K562 (cell line): ENCODE measurements at regions not wholly inside any gene's neighbourhood (a gene's known extent, or its start where the extent isn't known, plus 50 kb on each side); places are given as distances from the start of the nearest gene placed in this dataset.

ENCODE experiments used
- ATAC-seq: fragments of 200-7000 bp; cut with Tn5 transposase; 3 replicates; pipeline ENCODE4 v1.9.1; 2020; ENCODE audit warnings: moderate library complexity
- BruUV-seq: library from RNA; stranded (reverse); fragments of 400-500 nt; replicated peaks from 2 replicates; lab custom pipeline; 2021; lab: Mats Ljungman, UMichigan
- CTCF ChIA-PET: fragments of 300-600 bp; formaldehyde crosslinking; extraction: SDS; loops from one replicate; lab custom pipeline; 2021; ENCODE audit warnings: low intra/inter-chr PET ratio; lab: Yijun Ruan, JAX
- POLR2A ChIA-PET: fragments of 300-600, 350-650 bp; sonication (Branson Sonifier 250); formaldehyde crosslinking; extraction: SDS; loops from one replicate; lab custom pipeline; 2021; ENCODE audit warnings: antibody characterized with exemption, inconsistent platforms; lab: Yijun Ruan, JAX
- DNase-seq, 4 experiments: peaks; one replicate each; pipeline versions ENCODE4 v3.0.0 to v3.0.0-alpha.2; 2011 to 2018; ENCODE audit warnings: low spot score in 3 of 4, mixed read lengths in 3 of 4; ENCODE audit errors: extremely low read depth in 1 of 4
- FAIRE-seq: peaks from 2 replicates; lab custom pipeline; 2011; peaks lifted over from hg19 to GRCh38; lab: Jason Lieb, UNC
- H2AFZ ChIP-seq: 2 replicates; pipeline ENCODE4 v1.6.0; 2011; ENCODE audit warnings: low read depth, low read length, control low read depth, inconsistent platforms
- H3K27ac ChIP-seq: fragments of 200-600 bp; 3 replicates; pipeline ENCODE4 v1.8.0; 2011; ENCODE audit warnings: low read depth, mild to moderate bottlenecking, control low read depth, inconsistent platforms, low read length, moderate library complexity, mixed read lengths; ENCODE audit errors: extremely low read depth
- H3K27me3 ChIP-seq, 2 experiments: fragments of 300-600 bp in 1 of 2; 2 replicates in 1 of 2; 3 replicates in 1 of 2; pipeline versions ENCODE4 v1.6.0 to v1.8.0; 2011; ENCODE audit warnings: inconsistent platforms in 2 of 2, low read length in 2 of 2, mild to moderate bottlenecking in 1 of 2, mixed read lengths in 1 of 2, moderate library complexity in 1 of 2; ENCODE audit not compliant: control insufficient read depth in 2 of 2, insufficient read depth in 2 of 2
- H3K36me3 ChIP-seq: fragments of 300-600 bp; 3 replicates; pipeline ENCODE4 v1.8.0; 2011; ENCODE audit warnings: mild to moderate bottlenecking, low read length, inconsistent platforms; ENCODE audit not compliant: control insufficient read depth, insufficient read depth
- H3K4me1 ChIP-seq, 2 experiments: fragments of 200-600 bp in 1 of 2; replicated peaks in 1 of 2; 2 replicates in 1 of 2; 3 replicates in 1 of 2; pipeline versions ENCODE4 v1.5.1 to v1.8.0; 2011; ENCODE audit warnings: inconsistent platforms in 2 of 2, low read length in 2 of 2, mild to moderate bottlenecking in 1 of 2, mixed read lengths in 1 of 2, moderate library complexity in 1 of 2; ENCODE audit not compliant: control insufficient read depth in 2 of 2, insufficient read depth in 2 of 2
- H3K4me2 ChIP-seq: 2 replicates; pipeline ENCODE4 v1.6.1; 2011; ENCODE audit warnings: low read length, control low read depth, inconsistent platforms, mixed read lengths; ENCODE audit not compliant: insufficient read depth
- H3K4me3 ChIP-seq: fragments of 200-600 bp; sonication (generic), shearing (Covaris generic); 2 replicates; pipeline ENCODE4 v1.5.1; 2016; ENCODE audit warnings: control low read depth, inconsistent platforms
- H3K79me2 ChIP-seq: fragments of 200-600 bp; 3 replicates; pipeline ENCODE4 v1.8.0; 2011; ENCODE audit warnings: low read length, inconsistent platforms; ENCODE audit not compliant: control insufficient read depth, insufficient read depth
- H3K9ac ChIP-seq, 2 experiments: 2 replicates each; pipeline versions ENCODE4 v1.6.0 to v1.6.1; 2011; ENCODE audit warnings: low read depth in 2 of 2, low read length in 2 of 2, control low read depth in 1 of 2, inconsistent platforms in 1 of 2, mild to moderate bottlenecking in 1 of 2, mixed read lengths in 1 of 2; ENCODE audit not compliant: insufficient read depth in 1 of 2
- H3K9me1 ChIP-seq: one replicate; pipeline ENCODE4 v1.6.0; 2011; ENCODE audit warnings: inconsistent platforms, mild to moderate bottlenecking, low read length, moderate library complexity; ENCODE audit not compliant: control insufficient read depth, insufficient read depth
- H3K9me3 ChIP-seq: replicated peaks from 2 replicates; pipeline ENCODE4 v1.5.1; 2011; ENCODE audit warnings: low read depth, low read length, inconsistent platforms; ENCODE audit not compliant: control insufficient read depth, insufficient read depth
- H4K20me1 ChIP-seq: replicated peaks from 2 replicates; pipeline ENCODE4 v1.6.1; 2011; ENCODE audit warnings: low read length, inconsistent platforms, mixed read lengths; ENCODE audit not compliant: control insufficient read depth, insufficient read depth
- ATF3 ChIP-seq, 2 experiments: fragments of 450-650 bp in 1 of 2; sonication (generic) in 1 of 2; formaldehyde crosslinking in 1 of 2; IDR thresholded peaks in 1 of 2; conservative IDR thresholded peaks in 1 of 2; 2 replicates each; pipeline versions ENCODE4 v1.6.1 to v1.8.1; 2016 to 2023; ENCODE audit warnings: mild to moderate bottlenecking in 2 of 2, moderate library complexity in 2 of 2, inconsistent platforms in 1 of 2, missing genetic modification reagents in 1 of 2
- BHLHE40 ChIP-seq: IDR thresholded peaks from 2 replicates; pipeline ENCODE4 v1.6.1; 2011; ENCODE audit warnings: low read length, improper control_type of control experiment
- DDX20 ChIP-seq: fragments of 450-650 bp; IDR thresholded peaks from 2 replicates; pipeline ENCODE4 v1.6.1; 2016; ENCODE audit warnings: missing genetic modification characterization, low read depth, mild to moderate bottlenecking, missing compliant biosample characterization, moderate library complexity
- EGR1 ChIP-seq: fragments of 450-650 bp; conservative IDR thresholded peaks from 2 replicates; pipeline ENCODE4 v1.6.1; 2017; ENCODE audit warnings: mild to moderate bottlenecking
- HBP1 ChIP-seq: fragments of 450-650 bp; formaldehyde crosslinking; IDR thresholded peaks from 2 replicates; pipeline ENCODE4 v1.4.0; 2022; ENCODE audit warnings: missing genetic modification characterization
- HINFP ChIP-seq: fragments of 450-650 bp; conservative IDR thresholded peaks from 2 replicates; pipeline ENCODE4 v1.6.1; 2016; ENCODE audit warnings: missing genetic modification characterization, low read depth, mild to moderate bottlenecking, control low read depth, missing compliant biosample characterization
- NR3C1 ChIP-seq: sonication (generic); formaldehyde crosslinking; IDR thresholded peaks from 2 replicates; pipeline ENCODE4 v1.8.1; 2022; ENCODE audit warnings: missing genetic modification reagents
- TCF7L2 ChIP-seq: fragments of 150-350 bp; IDR thresholded peaks from 2 replicates; pipeline ENCODE4 v1.6.1; 2016; ENCODE audit warnings: low read depth, mild to moderate bottlenecking, low read length, moderate library complexity
- THRB ChIP-seq: fragments of 450-650 bp; formaldehyde crosslinking; conservative IDR thresholded peaks from 2 replicates; pipeline ENCODE4 v1.4.0; 2022; ENCODE audit warnings: mild to moderate bottlenecking, missing genetic modification characterization
- YY1 ChIP-seq, 3 experiments: IDR thresholded peaks; 2 replicates each; pipeline ENCODE4 v1.6.1; 2011; ENCODE audit warnings: low read length in 2 of 3, mild to moderate bottlenecking in 2 of 3, moderate library complexity in 2 of 3, borderline replicate concordance in 1 of 3, control low read depth in 1 of 3, low read depth in 1 of 3; ENCODE audit not compliant: insufficient read depth in 3 of 3, insufficient replicate concordance in 2 of 3, control insufficient read depth in 1 of 3, insufficient read length in 1 of 3; ENCODE audit errors: extremely low read depth in 1 of 3
- ZBTB12 ChIP-seq: fragments of 250-450 bp; sonication (Bioruptor Pico); IDR thresholded peaks from 2 replicates; pipeline ENCODE4 v1.4.0; 2020
- ZEB2 ChIP-seq: fragments of 450-650 bp; IDR thresholded peaks from 2 replicates; pipeline ENCODE4 v1.6.1; 2016
- ZNF23 ChIP-seq: fragments of 250-450 bp; sonication (Bioruptor Pico); IDR thresholded peaks from 2 replicates; pipeline ENCODE4 v1.4.0; 2020; ENCODE audit warnings: mild to moderate bottlenecking
- ZNF75A ChIP-seq: fragments of 450-650 bp; formaldehyde crosslinking; IDR thresholded peaks from 2 replicates; pipeline ENCODE4 v1.4.0; 2020; ENCODE audit warnings: mild to moderate bottlenecking
- WGBS: fragments of 100-300 bp; shearing (Covaris generic); methylation state at CpG from one replicate; pipeline ENCODE4 v1.1.6; 2016; ENCODE audit warnings: low coverage, mixed read lengths; ENCODE audit not compliant: insufficient coverage; ENCODE audit errors: missing lambda C conversion rate; 5-methylcytosine and 5-hydroxymethylcytosine counted together
- in situ Hi-C: fragments of 300-500 bp; cut with MboI; formaldehyde crosslinking; loops from 4 replicates; pipeline ENCODE4 v1.15.0; 2018; ENCODE audit warnings: inconsistent platforms, mixed read lengths
- intact Hi-C: fragments of 100-400 bp; cut with micrococcal nuclease; formaldehyde crosslinking; loops from 2 replicates; pipeline ENCODE4 v1.14.2; 2022

GRCh38 chr6:14381829-14382677, 264.5 kb downstream of the CD83 start:
- in situ Hi-C loops = no loop called here
- Histone ChIP-seq H3K36me3 (no peaks in the 10 kb centered on the region), H3K9me3 (no peaks in the 10 kb centered on the region), H3K9ac (no peak overlapping the region), H3K4me2 (no peak overlapping the region), H3K27me3 (peaks cover 6 to 8% of the 10 kb centered on the region in 2 experiments; a peak in 3 of 5 replicates), H3K27ac (no peak overlapping the region), H3K9me1 (no peaks in the 10 kb centered on the region), H3K79me2 (no peaks in the 10 kb centered on the region), H3K4me3 (no peak overlapping the region), H4K20me1 (no peaks in the 10 kb centered on the region), H3K4me1 (no peaks in the 10 kb centered on the region; a peak in 1 of 5 replicates), H2AFZ (no peak overlapping the region)
- ChIA-PET CTCF (no interaction called here), POLR2A (no interaction called here)
- BruUV-seq = no TSS peak
- no peak for ATAC-seq
- no peak for DNase-seq
- FAIRE-seq = no peak
- intact Hi-C loops = no loop called here
- 34% methylated on average over 10 of the region's 10 CpGs for WGBS
- no peak for TF ChIP-seq YY1 (IDR thresholded peaks at IDR 0.05; ENCODE audit: borderline replicate concordance in 1 of 3, control insufficient read depth in 1 of 3, extremely low read depth in 1 of 3, insufficient read depth in 3 of 3, insufficient read length in 1 of 3, insufficient replicate concordance in 2 of 3, low read depth in 1 of 3, low read length in 2 of 3)
- TF ChIP-seq DDX20 = no peak
- TF ChIP-seq ZNF23 (CRISPR knock-in tag) = no peak
- no peak for TF ChIP-seq ZEB2
- TF ChIP-seq ATF3 (IDR thresholded peaks at IDR 0.05) = no peak
- no peak for TF ChIP-seq ATF3 (CRISPR knock-in tag; conservative IDR thresholded peaks at IDR 0.05)
- no peak for TF ChIP-seq BHLHE40
- no peak for TF ChIP-seq HBP1
- no peak for TF ChIP-seq THRB
- TF ChIP-seq TCF7L2 = no peak
- TF ChIP-seq ZNF75A (CRISPR knock-in tag) = no peak
- no peak for TF ChIP-seq ZBTB12 (CRISPR knock-in tag)
- TF ChIP-seq HINFP (tag) = no peak
- TF ChIP-seq EGR1 = no peak
- no peak for TF ChIP-seq NR3C1 (CRISPR knock-in tag)
